Endodermal cell (in vitro differentiated cells): ENCODE measurements at regions not wholly inside any gene's neighbourhood (a gene's known extent, or its start where the extent isn't known, plus 50 kb on each side); places are given as distances from the start of the nearest gene placed in this dataset.

Source experiments
- DNase-seq: peaks from one replicate; pipeline ENCODE4 v3.0.0-alpha.2; 2017
- H3K27ac ChIP-seq: 2 replicates; pipeline ENCODE4 v1.5.1; 2013; ENCODE audit warnings: mild to moderate bottlenecking, low read depth, low read length, moderate library complexity
- H3K27me3 ChIP-seq: 2 replicates; pipeline ENCODE4 v1.6.1; 2013; ENCODE audit warnings: mild to moderate bottlenecking, low read length, moderate library complexity; ENCODE audit not compliant: insufficient read depth, control insufficient read depth, poor library complexity, severe bottlenecking
- H3K36me3 ChIP-seq: 2 replicates; pipeline ENCODE4 v1.7.0; 2013; ENCODE audit warnings: mild to moderate bottlenecking, low read length, moderate library complexity; ENCODE audit not compliant: control insufficient read depth, insufficient read depth
- H3K4me1 ChIP-seq: one replicate; pipeline ENCODE4 v1.7.0; 2013; ENCODE audit warnings: low read length; ENCODE audit not compliant: control insufficient read depth, insufficient read depth
- H3K4me3 ChIP-seq: 2 replicates; pipeline ENCODE4 v1.5.1; 2013; ENCODE audit warnings: mild to moderate bottlenecking, low read length, moderate library complexity
- H3K9ac ChIP-seq: 2 replicates; pipeline ENCODE4 v1.6.1; 2013; ENCODE audit warnings: mild to moderate bottlenecking, low read length, moderate library complexity; ENCODE audit not compliant: poor library complexity, severe bottlenecking; ENCODE audit errors: extremely low read depth
- H3K9me3 ChIP-seq: 2 replicates; pipeline ENCODE4 v1.6.1; 2013; ENCODE audit warnings: mild to moderate bottlenecking, low read length, moderate library complexity; ENCODE audit not compliant: control insufficient read depth
- H3K27ac Mint-ChIP-seq: 2 replicates; pipeline ENCODE4 v1.8.0; 2020; ENCODE audit warnings: mixed read lengths
- H3K27me3 Mint-ChIP-seq: 2 replicates; pipeline ENCODE4 v1.8.0; 2021; ENCODE audit warnings: mild to moderate bottlenecking, mixed read lengths; ENCODE audit not compliant: insufficient read depth
- H3K36me3 Mint-ChIP-seq: 2 replicates; pipeline ENCODE4 v1.8.0; 2020; ENCODE audit warnings: low read depth, mixed read lengths
- H3K4me1 Mint-ChIP-seq: 2 replicates; pipeline ENCODE4 v1.8.0; 2020; ENCODE audit warnings: mixed read lengths
- H3K4me3 Mint-ChIP-seq: 2 replicates; pipeline ENCODE4 v1.8.0; 2020; ENCODE audit warnings: mild to moderate bottlenecking, moderate library complexity, mixed read lengths
- H3K9me3 Mint-ChIP-seq: 2 replicates; pipeline ENCODE4 v1.8.0; 2020; ENCODE audit warnings: mild to moderate bottlenecking, mixed read lengths
- WGBS, 2 experiments: methylation state at CpG; one replicate each; pipeline versions ENCODE4 v1.1.5 to v1.1.7; 2013; ENCODE audit warnings: missing lambda C conversion rate in 2 of 2, mixed read lengths in 1 of 2; ENCODE audit not compliant: insufficient coverage in 1 of 2, insufficient read length in 1 of 2; 5-methylcytosine and 5-hydroxymethylcytosine counted together
- TF ChIP-seq, protein P1 (sequence below): fragments of 200-600 bp; sonication (generic); conservative IDR thresholded peaks from 2 replicates; pipeline ENCODE4 v1.5.0; 2021; ENCODE audit warnings: antibody characterized with exemption, mild to moderate bottlenecking

DNA sequence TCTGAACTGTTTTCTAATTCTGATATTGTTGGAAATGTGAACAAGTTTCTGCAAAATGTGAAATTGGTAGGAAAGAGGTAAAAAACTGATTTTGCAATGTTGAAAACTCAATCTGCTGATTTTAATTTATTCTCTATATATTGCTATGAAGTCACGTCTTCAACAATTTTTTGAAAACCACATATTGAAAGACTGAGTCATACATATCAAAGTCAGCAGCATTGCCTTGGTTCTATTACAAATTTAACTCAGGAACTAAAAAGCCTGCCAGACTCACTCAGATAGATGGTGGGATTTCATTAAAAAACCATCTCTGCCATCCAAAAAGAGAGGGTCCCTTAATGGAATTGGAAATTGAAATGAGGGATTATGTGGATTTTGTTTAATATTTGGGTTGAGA, 351.4 kb downstream of the CNTN3 start:
- H3K36me3 ChIP-seq, result no peaks in the 10 kb centered on the region
- H3K27me3 Mint-ChIP-seq, result no peaks in the 10 kb centered on the region
- H3K9me3 ChIP-seq, result no peaks in the 10 kb centered on the region
- H3K27me3 ChIP-seq, result no peaks in the 10 kb centered on the region
- H3K27ac ChIP-seq, result no peak overlapping the region
- H3K9me3 Mint-ChIP-seq, result no peaks in the 10 kb centered on the region
- TF ChIP-seq, protein P1, sequence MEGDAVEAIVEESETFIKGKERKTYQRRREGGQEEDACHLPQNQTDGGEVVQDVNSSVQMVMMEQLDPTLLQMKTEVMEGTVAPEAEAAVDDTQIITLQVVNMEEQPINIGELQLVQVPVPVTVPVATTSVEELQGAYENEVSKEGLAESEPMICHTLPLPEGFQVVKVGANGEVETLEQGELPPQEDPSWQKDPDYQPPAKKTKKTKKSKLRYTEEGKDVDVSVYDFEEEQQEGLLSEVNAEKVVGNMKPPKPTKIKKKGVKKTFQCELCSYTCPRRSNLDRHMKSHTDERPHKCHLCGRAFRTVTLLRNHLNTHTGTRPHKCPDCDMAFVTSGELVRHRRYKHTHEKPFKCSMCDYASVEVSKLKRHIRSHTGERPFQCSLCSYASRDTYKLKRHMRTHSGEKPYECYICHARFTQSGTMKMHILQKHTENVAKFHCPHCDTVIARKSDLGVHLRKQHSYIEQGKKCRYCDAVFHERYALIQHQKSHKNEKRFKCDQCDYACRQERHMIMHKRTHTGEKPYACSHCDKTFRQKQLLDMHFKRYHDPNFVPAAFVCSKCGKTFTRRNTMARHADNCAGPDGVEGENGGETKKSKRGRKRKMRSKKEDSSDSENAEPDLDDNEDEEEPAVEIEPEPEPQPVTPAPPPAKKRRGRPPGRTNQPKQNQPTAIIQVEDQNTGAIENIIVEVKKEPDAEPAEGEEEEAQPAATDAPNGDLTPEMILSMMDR, result no peak
- no peaks in the 10 kb centered on the region for H3K36me3 Mint-ChIP-seq
- DNase-seq, result no peak
- no peak overlapping the region for H3K4me3 Mint-ChIP-seq
- WGBS, 2 experiments, result 86% methylated on average over 1 of the region's 1 CpG; no CpG with 5 or more reads in 1 of the 2 experiments
- H3K4me3 ChIP-seq, result no peak overlapping the region
- H3K9ac ChIP-seq, result no peak overlapping the region
- H3K4me1 ChIP-seq, result no peaks in the 10 kb centered on the region
- H3K27ac Mint-ChIP-seq, result no peak overlapping the region
- H3K4me1 Mint-ChIP-seq, result peaks cover 7% of the 10 kb centered on the region

DNA sequence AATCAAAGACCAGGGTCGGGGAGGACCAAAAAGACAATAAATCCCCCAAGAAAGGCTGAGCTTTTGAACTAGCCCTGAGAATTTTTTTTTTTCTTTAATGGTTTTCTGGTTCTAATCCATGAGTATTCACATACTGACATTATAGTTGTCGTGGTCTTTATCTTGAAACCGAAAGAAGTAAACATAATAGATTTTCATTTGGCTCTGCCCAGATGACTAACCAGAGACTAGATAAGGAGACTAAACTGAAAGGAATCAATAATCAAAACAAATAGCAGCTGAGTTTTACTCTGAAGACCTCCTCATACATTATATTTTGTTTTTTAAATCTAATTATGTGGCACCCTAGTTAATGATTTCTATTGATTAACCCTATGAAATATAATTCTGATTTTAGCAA, 381.4 kb downstream of the CNTN3 start:
- H3K9ac ChIP-seq, result no peak overlapping the region
- H3K4me3 ChIP-seq, result no peak overlapping the region
- Mint-ChIP-seq H3K9me3 (no peaks in the 10 kb centered on the region), H3K27ac (no peak overlapping the region), H3K27me3 (no peaks in the 10 kb centered on the region), H3K4me1 (no peaks in the 10 kb centered on the region), H3K36me3 (no peaks in the 10 kb centered on the region), H3K4me3 (no peak overlapping the region)
- TF ChIP-seq, protein P1, result no peak
- no peak for DNase-seq
- no peaks in the 10 kb centered on the region for H3K36me3 ChIP-seq
- 95 to 96% methylated on average over 3 of the region's 3 CpGs for WGBS, 2 experiments
- no peaks in the 10 kb centered on the region for H3K27me3 ChIP-seq
- H3K9me3 ChIP-seq, result no peaks in the 10 kb centered on the region
- no peak overlapping the region for H3K27ac ChIP-seq
- no peaks in the 10 kb centered on the region for H3K4me1 ChIP-seq

DNA sequence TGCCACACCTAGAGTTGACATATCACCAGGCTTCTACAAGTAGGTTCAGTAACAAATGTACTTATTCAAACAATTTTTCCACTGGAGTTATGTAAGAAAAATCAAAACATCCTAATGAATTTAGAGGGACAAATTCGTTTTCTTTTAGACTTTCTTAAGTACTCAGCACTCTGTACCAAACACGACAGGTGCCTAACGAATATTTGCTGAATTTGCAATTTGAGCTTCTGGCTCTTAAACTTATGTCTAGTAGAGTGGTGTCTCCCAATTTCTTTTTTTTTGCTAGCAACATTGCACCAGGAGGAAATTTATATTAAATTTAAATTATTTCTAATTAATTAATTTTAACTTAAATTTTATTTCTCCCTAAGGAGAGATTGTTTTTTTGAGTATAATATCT, 397.0 kb downstream of the CNTN3 start:
- Histone ChIP-seq H3K4me1 (no peaks in the 10 kb centered on the region), H3K36me3 (no peaks in the 10 kb centered on the region), H3K9me3 (peaks cover 1% of the 10 kb centered on the region), H3K27me3 (no peaks in the 10 kb centered on the region), H3K4me3 (no peak overlapping the region), H3K9ac (no peak overlapping the region), H3K27ac (no peak overlapping the region)
- Mint-ChIP-seq H3K27me3 (no peaks in the 10 kb centered on the region), H3K27ac (no peak overlapping the region), H3K4me1 (no peaks in the 10 kb centered on the region), H3K36me3 (no peaks in the 10 kb centered on the region), H3K9me3 (no peaks in the 10 kb centered on the region), H3K4me3 (no peak overlapping the region)
- WGBS, 2 experiments, result 67 to 91% methylated on average over 1 to 3 of the region's 3 CpGs
- no peak for DNase-seq
- TF ChIP-seq, protein P1, result no peak
